ENCODE measurements at regions not wholly inside any gene's neighbourhood (a gene's known extent, or its start where the extent isn't known, plus 50 kb on each side); places are given as distances from the start of the nearest gene placed in this dataset.
"Not testable (repeated sequence)": the region's sequence is repeated elsewhere in the genome, so short reads cannot be mapped to it uniquely, and the experiment has no call there.

- not testable (repeated sequence) for TF ChIP-seq POLR2A, POLR2AphosphoS5 (IDR thresholded peaks at IDR 0.05; ENCODE audit: low read depth, low read length)
Observed at GRCh38 chr3:106075731-106076130, 206.9 kb upstream of the CBLB start.

Measured in GM12891 (cell line).